Neutrophil (primary cell): ENCODE measurements at regions not wholly inside any gene's neighbourhood (a gene's known extent, or its start where the extent isn't known, plus 50 kb on each side); places are given as distances from the start of the nearest gene placed in this dataset.

Experiments used
- H3K27ac ChIP-seq: fragments of 200-600 bp; sonication (generic); 2 replicates; pipeline ENCODE4 v1.5.1; 2016; ENCODE audit warnings: mild to moderate bottlenecking, moderate library complexity
- H3K27me3 ChIP-seq: fragments of 200-600 bp; sonication (generic); 2 replicates; pipeline ENCODE4 v1.6.0; 2016; ENCODE audit warnings: mild to moderate bottlenecking
- H3K36me3 ChIP-seq: fragments of 200-600 bp; sonication (generic); 2 replicates; pipeline ENCODE4 v1.5.1; 2017
- H3K4me1 ChIP-seq, 2 experiments: fragments of 200-600 bp in 1 of 2; sonication (generic) in 1 of 2; 1 replicate in 1 of 2; 2 replicates in 1 of 2; pipeline versions ENCODE4 v1.5.1 to v1.6.1; 2013 to 2016; ENCODE audit warnings: low read depth in 1 of 2, low read length in 1 of 2, mild to moderate bottlenecking in 1 of 2, moderate library complexity in 1 of 2; ENCODE audit not compliant: control insufficient read depth in 1 of 2, insufficient read depth in 1 of 2
- H3K4me3 ChIP-seq, 2 experiments: fragments of 200-600 bp in 1 of 2; sonication (generic) in 1 of 2; 1 replicate in 1 of 2; 2 replicates in 1 of 2; pipeline ENCODE4 v1.5.1; 2013 to 2016; ENCODE audit warnings: low read depth in 1 of 2, low read length in 1 of 2, mild to moderate bottlenecking in 1 of 2, moderate library complexity in 1 of 2
- H3K9me3 ChIP-seq: fragments of 200-600 bp; sonication (generic); 2 replicates; pipeline ENCODE4 v1.5.1; 2016
- CTCF ChIP-seq: fragments of 200-600 bp; sonication (generic); IDR thresholded peaks from 2 replicates; pipeline ENCODE4 v1.5.1; 2016; ENCODE audit warnings: antibody characterized with exemption

GRCh38 chr2:221134718-221135117, 437.4 kb downstream of the EPHA4 start:
- no peaks in the 10 kb centered on the region for H3K4me1 ChIP-seq
- H3K27me3 ChIP-seq, result no peaks in the 10 kb centered on the region
- TF ChIP-seq CTCF, result no peak
- H3K9me3 ChIP-seq, result no peaks in the 10 kb centered on the region
- H3K36me3 ChIP-seq, result no peaks in the 10 kb centered on the region
- no peak overlapping the region for H3K27ac ChIP-seq
- H3K4me3 ChIP-seq, result no peak overlapping the region

DNA sequence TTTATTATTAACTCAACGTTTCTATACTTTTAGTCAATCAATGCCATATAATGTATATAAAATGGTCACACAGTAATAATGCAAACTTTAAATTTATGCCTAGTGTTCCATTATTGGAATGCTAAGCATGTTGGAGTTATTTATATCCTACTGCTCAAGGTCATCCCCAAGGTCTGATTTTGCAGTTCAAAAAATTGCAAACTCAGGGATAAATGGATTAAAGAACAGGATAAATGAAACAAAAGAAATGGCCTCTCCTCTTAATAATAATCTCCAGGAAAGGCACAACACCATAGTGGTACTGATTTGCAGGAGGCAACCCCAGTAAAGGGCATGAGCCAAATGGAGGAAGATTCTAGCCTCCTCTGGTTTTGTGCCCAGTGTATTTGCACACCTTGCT, 436.4 kb downstream of the EPHA4 start:
- H3K27me3 ChIP-seq, result no peaks in the 10 kb centered on the region
- no peaks in the 10 kb centered on the region for H3K9me3 ChIP-seq
- no peaks in the 10 kb centered on the region for H3K36me3 ChIP-seq
- TF ChIP-seq CTCF, result no peak
- no peak overlapping the region for H3K27ac ChIP-seq
- no peak overlapping the region for H3K4me3 ChIP-seq
- no peaks in the 10 kb centered on the region for H3K4me1 ChIP-seq

DNA sequence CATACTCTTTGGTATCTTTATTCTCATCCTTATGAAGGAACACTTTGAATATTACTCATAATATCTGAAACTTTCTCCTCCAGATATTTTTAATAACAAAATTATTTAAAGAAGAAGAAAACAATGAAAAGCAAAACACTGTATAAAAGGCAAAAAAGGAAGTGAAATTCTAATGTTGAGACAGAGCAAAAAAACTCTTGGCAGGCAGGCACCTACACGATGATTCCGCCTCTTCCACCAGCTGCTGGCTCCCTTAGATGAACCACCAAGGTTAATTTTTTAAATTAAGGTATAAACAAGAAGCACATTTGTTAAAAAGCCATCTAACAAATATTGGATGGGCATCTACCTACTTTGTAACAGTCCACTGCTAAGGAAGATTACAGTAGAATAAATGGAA, 434.7 kb downstream of the EPHA4 start:
- no peak overlapping the region for H3K27ac ChIP-seq
- H3K9me3 ChIP-seq, result no peaks in the 10 kb centered on the region
- no peak overlapping the region for H3K4me3 ChIP-seq
- no peaks in the 10 kb centered on the region for H3K36me3 ChIP-seq
- no peak for TF ChIP-seq CTCF
- no peaks in the 10 kb centered on the region for H3K4me1 ChIP-seq
- H3K27me3 ChIP-seq, result no peaks in the 10 kb centered on the region

DNA sequence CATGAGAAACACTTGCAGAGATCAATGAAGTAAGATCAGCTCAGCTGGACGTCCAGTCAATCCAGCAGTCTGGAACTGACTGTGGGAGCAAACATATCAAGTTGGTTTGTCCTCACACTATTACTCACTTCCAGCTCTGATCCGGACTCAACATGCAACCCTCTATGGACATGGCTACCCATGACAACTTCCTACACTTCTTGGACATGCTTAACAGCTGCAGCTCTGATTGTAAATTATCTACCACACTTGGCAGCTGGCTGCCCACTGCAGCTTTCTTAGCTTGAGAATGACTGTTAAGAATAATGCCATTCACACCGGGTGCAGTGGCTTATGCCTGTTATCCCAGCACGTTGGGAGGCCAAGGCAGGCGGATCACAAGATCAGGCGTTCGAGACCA, 429.8 kb downstream of the EPHA4 start:
- H3K27ac ChIP-seq, result no peak overlapping the region
- no peaks in the 10 kb centered on the region for H3K27me3 ChIP-seq
- H3K4me1 ChIP-seq, result no peaks in the 10 kb centered on the region
- no peaks in the 10 kb centered on the region for H3K36me3 ChIP-seq
- H3K4me3 ChIP-seq, result no peak overlapping the region
- H3K9me3 ChIP-seq, result no peaks in the 10 kb centered on the region
- TF ChIP-seq CTCF, result no peak

DNA sequence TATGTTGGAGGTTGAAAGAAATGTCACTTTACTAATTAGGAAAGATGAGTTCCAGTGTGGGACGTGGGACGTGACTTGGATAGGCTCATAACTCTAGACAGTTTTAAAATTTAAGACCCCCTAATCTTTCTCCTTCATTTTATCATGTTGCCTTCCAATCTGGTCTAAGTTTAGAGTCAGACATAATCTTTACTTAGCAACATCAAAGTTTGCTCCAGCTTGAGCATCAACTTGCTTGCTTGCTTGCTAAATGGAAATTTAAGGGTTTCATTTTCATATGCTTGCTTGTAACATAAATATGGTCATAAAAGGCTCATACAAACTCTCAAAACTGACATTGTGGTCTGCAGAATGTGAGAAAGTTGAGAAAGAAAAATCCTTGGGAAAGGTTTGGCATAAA, 428.9 kb downstream of the EPHA4 start:
- H3K36me3 ChIP-seq, result no peaks in the 10 kb centered on the region
- H3K27me3 ChIP-seq, result no peaks in the 10 kb centered on the region
- H3K9me3 ChIP-seq, result no peaks in the 10 kb centered on the region
- H3K4me3 ChIP-seq, result no peak overlapping the region
- no peak overlapping the region for H3K27ac ChIP-seq
- TF ChIP-seq CTCF, result no peak
- H3K4me1 ChIP-seq, result no peaks in the 10 kb centered on the region

GRCh38 chr2:221144909-221145308, 427.2 kb downstream of the EPHA4 start:
- H3K4me3 ChIP-seq, result no peak overlapping the region
- H3K36me3 ChIP-seq, result no peaks in the 10 kb centered on the region
- H3K27ac ChIP-seq, result no peak overlapping the region
- no peaks in the 10 kb centered on the region for H3K4me1 ChIP-seq
- H3K9me3 ChIP-seq, result no peaks in the 10 kb centered on the region
- TF ChIP-seq CTCF, result no peak
- no peaks in the 10 kb centered on the region for H3K27me3 ChIP-seq
